ENCODE measurements at regions not wholly inside any gene's neighbourhood (a gene's known extent, or its start where the extent isn't known, plus 50 kb on each side); places are given as distances from the start of the nearest gene placed in this dataset.
A peak's percentile ranks its signal among the peaks of the same experiment; 100 is the strongest.

DNA sequence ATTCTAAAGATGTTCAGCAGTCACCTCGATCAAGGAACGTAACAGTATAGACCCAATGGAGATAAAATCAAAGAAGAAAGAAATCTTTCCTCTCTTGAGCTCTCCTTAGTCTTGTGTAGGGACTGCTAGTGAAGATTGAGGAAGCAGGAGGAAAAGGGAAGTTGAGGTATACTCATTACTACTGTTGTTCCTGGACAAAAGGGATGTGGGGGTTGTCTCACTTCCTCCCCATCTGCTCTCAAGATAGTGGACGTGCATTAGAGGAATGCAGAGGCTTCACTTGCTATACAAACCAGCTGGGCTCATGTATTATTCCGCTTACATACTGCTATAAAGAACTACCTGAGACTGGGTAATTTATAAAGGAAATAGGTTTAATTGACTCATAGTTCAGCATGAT, 208.9 kb upstream of the ARHGEF9 start:
- FAIRE-seq = no peak

DNA sequence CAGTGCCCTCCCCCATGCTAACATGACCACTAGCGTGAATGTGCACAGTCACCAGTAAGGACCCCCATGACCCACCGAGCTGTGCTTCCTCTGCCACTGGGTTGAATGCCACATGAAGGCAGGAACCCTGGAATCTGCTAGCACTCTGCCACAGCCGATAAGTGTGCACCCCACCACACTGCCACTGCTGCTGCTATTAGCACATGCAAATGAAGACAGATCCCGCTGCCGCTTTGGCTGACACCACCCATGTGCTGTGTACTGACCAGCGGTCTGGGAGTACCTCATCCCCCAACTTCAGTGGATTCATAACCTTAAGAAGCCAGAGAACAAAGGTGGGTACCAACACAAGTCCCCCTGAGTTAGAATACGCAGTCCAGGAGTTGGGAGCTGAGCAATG, 200.9 kb upstream of the ARHGEF9 start:
- no peak for FAIRE-seq

DNA sequence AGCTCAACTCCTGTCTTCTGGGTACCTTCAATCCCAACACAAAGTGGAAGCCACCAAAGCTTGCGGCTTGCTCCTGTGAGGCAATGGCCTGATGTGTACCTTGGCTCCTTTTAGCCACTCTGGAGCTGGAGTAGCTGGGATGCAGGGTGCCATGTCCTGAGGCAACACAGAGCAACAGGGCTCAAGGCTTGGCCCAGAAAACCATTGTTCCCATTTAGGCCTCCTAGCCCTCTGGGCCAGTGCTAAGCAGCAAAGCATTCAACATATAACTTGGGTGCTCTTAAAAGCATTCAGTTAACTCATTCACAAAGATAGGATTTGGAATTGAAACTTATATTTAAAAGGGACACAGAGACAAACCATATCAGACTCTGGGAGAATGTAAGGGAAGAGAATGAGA, 194.5 kb upstream of the ARHGEF9 start:
- FAIRE-seq = no peak

DNA sequence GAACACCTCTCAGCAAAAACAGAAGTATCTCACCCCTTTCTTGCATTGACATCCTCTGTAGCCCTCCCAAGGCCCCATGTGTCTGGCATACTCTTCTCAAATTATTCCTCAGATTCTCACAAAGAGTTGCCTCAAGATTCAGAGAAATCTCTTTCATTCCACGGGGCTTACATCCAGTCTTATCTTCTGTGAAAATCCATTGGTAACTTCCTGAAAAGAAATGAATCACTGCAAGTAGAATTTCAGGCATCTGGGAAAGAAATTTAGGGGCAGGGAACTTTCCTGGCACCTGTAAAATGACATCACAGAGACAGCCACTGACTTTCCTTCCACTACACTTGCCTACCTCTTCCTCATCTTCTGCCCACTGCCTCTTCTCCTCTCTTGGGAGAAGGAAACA, 182.5 kb upstream of the ARHGEF9 start:
- no peak for FAIRE-seq

DNA sequence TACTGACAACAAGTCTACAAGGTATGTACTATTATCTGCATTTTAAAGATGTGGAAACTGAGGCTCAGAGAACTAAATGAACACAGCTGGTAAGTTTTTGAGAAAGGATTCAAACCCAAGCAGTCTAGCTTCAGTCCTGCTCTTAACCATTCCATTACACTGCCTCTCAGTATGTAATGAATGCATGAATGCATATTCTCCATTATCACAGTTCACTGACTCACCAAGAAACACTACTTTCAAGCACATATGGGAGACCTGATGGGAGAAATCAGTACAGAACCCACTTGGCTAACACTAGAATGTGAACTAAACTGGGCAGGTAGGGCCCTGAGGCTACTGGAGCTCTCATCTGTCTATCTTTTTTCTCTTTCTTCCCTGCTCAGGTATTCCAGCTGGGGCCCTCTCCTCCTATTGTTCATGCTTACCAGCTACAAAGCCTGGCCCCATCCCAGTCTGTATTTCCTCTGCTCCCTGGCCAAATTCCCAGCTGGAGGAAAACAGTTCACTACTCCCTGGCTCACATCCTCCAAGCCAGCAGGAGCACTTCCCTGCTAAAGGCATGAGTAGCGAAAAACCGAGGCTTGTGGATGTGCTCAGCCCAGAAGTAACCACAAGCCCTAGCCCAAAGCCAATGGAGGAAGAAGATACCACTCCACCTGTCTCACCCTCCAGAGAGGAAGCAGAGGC, 178.2 kb upstream of the ARHGEF9 start:
- no peak for FAIRE-seq

DNA sequence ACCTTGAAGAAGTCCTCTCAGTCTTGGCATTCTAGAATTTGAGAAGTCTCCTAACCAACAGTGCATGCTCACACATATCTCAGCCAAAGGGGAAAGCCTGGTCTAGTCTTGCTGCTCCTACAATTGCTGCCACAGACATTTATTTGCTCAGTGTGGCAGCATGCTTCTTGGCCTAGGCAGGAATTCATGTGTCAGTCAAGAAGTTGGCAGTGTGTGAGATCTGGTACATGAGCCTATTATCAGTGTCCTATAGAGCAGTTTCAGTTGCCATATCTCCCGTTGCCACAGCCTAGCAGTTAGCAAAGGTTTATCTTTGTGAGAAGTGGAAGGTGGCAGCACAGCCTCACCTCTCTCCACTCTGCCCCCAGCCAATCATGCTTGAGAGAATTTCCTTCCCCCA, 176.9 kb upstream of the ARHGEF9 start:
- FAIRE-seq = no peak

DNA sequence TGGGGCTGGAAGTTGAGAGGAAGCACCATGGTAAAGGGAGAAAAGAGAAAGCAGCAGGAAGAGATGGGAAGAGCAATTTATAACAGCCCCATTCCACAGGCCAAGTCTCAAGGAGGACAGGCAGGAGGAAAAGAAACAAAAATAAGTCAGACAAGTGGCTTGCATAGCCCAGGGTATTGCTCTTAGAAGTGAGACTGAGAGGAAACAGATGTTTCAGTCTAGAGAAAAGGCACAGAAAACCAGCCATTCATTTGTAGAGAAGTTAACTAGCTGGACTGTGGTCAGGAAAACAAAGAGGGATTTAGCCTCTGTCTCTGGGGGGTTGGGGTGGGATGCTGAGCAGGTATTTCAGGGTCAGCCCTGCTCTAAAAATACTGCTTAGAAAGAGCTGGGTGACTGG, 175.0 kb upstream of the ARHGEF9 start:
- FAIRE-seq = no peak

DNA sequence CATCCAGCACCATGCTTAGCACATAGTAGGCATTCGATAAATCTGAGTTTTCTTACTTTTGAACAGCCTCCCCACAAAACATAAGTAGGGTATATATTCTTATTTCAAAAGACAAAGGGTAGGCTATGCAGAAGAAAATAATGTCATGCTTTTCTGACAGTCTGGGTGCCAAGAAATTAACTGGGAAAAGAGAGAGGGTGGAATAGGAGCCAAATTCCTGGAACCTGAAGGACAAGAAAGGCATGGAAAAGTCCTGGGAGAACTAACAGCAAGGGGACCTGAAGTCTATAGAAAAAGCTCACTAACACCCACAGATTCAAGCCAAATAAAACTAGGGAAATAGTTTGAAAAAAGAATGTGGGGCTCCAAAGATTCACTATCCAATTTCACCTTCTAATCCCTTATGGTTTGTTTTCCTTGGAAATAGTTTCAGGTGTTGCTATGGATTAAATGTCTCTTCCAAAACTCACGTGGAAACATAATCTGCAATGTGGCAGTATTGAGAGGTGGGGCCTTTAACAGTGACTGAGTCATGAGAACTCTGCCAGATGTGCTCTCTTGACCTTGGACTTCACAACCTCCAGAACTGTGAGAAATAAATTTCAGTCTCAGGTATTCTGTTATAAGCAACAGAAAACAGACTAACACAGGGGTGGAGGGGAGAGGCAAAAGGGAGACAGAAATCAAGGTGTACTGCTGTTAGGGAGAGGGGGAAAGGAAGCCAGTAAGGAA, 173.3 kb upstream of the ARHGEF9 start:
- FAIRE-seq = no peak

DNA sequence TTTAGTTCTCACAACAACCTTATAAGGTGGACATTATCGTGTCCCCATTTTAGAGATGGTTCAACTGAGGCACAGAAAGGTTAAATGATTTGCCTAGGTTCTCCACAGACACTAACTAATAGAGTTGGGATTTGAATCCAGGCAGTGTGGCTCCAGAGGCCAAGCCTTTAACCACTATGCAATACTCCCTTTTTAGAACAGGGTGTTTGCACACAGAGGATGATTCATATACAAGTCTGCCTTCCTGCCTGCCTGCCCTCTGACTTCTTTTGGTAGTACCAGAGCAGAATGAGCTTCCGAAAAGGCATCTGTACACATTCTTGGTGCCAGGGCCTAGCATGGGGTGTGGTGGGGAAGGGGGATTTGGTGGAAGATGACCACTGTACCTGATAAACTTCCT, 150.8 kb upstream of the ARHGEF9 start:
- no peak for FAIRE-seq

DNA sequence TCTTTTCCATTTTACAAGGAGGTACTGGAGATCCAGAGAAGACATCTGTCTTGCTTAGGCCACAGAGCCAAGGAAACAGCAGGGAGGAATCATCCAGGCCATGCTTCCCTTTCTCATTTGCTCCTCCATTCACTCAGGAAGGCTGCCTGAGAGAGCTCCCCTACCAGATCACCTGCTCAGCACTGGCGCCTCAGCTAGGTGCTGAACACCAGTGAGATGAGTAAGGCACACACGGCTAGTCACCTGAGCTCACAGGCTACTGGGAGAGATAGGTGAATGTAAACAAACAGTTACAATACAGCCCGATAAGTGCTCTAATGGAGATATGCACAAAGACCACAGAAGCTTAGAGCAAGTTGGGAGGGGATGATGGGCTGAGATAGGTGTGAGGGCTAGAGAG, 149.8 kb upstream of the ARHGEF9 start:
- FAIRE-seq = no peak

DNA sequence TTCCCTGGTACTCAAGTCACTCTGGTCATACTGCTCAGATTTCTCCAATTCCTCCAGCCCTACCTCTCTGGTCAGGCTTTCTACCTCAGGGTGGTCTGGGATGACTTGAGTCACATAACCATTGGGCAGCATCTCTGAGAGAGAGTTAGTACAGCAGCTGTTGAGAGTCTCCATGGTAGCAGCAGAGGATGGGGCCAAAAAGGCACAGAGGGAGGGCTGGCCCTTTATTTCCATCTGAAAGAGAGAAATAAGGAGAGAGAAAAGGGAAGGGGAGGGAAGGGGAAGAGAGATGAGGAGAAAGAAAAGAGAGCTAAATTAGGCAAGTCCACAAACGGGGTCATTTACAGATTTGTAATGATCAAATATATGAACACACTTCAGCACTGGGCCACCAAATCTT, 149.1 kb upstream of the ARHGEF9 start:
- FAIRE-seq = no peak

DNA sequence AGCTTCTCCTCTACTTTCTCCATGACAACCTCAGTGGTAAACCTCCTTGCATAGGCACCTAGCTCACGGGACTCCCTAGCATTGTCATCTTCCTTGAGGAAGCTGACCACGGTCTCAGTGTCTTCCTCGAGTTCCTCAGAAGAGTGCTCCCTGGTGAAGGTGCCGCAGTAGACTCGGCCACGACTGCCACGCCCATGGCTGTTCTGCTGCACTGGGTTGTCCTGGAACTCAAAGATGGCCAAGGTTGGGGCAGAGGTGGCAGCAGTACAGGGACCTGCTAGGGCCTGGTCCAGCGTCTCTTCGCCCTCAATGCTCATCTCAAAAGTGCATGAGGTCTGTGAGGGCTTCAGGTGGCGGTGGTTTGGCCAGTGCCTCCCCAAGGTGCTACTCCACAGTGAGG, 147.9 kb upstream of the ARHGEF9 start:
- no peak for FAIRE-seq

DNA sequence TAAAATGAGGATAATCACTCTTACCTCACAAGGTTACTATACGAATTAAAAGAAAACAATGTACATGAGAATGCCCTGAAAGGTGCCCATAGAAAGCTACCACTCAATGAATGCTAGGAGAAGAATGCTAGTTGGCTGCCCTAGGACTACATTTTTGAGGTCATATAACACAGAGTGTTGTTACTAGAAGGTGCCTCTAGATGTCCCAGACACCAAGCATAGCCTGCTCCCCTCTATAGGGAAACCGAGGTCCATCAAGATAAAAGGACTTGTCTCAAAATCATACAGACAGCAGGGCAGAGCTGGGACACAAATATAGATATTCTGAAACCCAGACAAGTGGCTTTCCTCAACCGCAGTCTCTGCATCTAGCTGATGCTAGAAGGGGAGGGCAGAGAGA, 147.0 kb upstream of the ARHGEF9 start:
- no peak for FAIRE-seq

DNA sequence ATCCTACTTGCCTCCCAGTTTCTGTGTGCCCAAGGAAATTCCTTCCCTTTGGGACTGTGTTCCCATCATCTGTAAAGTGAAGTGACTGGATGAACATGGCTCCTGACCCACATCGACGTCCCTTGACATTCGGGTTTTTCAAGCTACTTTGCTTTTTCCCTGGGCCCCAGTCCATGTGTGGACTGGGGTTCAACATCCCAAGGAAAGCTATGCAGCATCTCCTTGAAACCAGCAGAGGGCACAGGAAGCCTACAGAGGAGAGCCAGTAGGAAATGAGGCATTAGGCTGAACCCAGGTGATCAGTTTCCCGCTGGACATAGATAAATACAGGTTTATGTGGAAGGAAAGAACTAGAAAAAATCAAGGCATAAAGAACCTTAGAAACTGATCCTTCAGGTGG, 145.1 kb upstream of the ARHGEF9 start:
- FAIRE-seq = no peak

DNA sequence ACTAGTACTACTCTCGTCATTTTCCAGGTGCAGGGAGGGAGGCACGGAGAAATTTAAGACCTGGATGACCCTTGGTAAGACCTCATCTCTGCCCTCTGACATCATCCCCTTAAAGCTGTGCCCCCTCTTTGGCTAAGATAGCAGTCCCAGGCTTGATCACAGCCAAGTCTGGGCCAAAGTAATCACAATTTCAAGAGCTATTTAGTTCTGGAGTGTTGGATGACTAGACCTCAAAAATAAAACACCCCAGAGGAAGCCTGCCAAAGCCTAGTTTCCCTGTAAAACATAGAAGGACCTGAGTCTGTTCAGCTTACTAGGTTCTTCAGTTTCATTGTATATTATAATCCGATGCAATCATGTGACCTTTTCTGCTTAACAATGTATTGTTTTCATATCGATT, 144.6 kb upstream of the ARHGEF9 start:
- no peak for FAIRE-seq

DNA sequence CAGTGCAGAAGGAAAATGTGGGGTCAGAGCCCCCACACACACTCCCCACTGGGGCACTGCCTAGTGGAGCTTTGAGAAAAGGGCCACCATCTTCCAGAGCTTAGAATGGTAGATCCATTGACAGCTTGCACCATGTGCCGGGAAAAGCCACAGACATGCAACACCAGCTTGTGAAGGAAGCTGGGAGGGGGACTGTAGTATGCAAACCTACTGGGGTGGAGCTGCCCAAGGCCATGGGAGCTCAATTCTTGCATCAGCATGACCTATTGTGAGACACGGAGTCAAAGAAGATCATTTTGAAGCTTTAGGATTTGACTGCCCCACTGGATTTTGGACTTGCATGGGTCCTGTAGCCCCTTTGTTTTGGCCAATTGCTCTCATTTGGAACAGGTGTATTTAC, 142.8 kb upstream of the ARHGEF9 start:
- FAIRE-seq = no peak

DNA sequence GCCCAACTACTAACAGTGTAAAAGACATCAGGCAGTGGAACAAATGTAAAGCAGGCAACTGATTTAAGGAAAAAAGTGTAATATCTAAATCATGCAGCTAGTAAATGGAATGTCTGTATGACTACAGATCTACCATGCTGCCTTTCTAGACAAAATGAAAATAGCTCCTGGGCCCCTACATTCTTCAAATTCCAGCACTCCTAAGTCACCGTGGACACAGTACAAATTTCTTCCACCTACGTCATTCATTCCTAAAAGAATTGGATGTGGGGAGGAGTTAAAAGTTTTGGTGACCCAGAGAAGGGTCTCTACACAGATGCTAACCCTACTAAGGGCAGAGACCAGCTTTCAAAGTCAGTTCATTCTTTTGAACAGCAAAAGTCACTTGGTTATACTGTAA, 137.2 kb upstream of the ARHGEF9 start:
- no peak for FAIRE-seq

DNA sequence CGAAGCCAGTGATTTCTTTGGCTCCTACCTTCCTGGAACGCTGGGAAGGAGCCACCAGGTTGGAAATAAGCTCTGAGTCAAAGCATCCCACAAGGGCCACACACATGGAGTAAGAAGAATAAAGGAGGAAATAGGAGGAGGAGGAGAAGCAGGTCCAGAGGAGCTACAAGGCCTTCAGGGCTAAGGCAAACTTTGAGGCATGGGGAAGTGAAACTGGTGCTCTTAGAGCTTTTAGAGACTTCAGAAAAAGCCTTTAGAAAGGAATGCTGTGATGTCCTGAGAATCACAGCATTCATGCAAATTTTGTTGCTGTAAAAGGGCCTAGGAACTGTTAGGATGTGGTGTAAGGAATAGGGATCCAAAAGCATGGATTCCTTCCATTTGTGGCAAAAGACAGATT, 135.9 kb upstream of the ARHGEF9 start:
- FAIRE-seq = no peak

DNA sequence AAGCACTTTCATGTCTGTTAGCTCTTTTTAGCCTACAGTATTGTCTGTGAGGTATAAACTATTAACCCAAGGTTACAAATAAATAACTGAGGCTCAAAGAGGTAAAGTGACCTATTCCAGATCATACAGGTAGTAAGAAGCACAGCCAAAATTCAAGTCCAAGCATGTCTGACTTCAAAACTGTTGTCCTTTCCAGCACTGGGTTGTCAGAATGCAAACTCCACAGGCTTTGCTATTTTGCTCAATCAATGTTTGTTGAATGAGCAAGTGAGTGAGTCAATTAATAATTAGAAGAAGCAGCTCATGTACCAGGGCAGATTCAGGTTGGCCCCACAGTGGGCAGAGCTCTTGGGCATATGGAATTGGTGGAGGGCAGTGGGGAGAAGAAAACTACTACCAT, 134.1 kb upstream of the ARHGEF9 start:
- FAIRE-seq = peak; percentile 60

DNA sequence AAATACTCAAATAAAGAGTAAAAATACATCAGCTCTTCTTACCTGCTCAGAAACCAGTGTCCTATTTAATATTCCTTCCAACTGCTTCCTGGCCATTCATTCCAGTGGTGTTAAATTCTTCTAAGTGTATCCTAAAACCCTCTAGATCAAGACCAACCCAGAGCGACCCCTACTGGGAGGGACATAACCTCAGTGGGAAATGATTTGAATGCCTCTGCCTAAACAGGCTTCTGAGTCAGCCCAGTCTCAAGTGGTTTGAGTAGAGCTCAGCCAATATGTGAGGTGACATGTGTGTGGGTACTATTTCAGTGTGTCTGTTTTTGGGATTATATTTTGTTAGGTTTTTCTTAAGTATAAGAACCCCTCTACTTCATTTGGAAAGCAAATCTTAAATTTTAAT, 133.6 kb upstream of the ARHGEF9 start:
- FAIRE-seq = no peak

DNA sequence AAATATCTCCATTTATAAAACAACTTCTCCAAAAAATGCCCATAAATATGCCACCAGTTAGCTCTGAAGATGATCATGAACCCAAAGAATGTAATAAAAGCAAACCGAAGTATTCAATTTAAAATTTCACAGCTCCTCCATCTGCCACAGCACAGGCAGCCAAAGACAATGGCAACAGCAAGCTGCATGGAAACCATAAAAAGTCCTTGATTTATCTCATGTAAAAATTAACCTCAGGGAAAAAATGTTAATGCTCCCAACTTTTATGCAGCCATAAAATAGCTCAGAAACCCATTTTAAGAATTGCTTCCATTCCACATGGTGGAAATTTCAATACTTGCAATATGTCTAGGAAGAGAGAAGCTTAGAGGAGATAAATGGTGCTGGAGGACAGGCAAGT, 132.3 kb upstream of the ARHGEF9 start:
- FAIRE-seq = no peak

DNA sequence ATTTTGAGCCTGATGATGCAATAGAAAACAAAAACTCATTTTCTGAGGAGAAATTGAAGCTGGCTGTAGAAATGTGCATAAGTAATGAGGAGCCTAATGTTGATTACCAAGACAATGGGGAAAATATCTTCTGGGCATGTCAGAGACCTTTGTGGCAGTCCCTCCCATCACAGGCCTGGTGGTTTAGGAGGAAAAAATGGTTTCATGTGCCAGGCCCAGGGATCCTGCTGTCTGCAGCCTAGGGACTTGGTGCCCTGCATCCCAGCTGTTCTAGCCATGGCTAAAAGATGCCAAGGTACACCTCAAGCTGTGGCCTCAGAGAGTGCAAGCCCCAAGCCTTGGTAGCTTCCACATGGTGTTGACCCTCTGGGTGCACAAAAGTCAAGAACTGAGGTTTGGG, 128.7 kb upstream of the ARHGEF9 start:
- no peak for FAIRE-seq

DNA sequence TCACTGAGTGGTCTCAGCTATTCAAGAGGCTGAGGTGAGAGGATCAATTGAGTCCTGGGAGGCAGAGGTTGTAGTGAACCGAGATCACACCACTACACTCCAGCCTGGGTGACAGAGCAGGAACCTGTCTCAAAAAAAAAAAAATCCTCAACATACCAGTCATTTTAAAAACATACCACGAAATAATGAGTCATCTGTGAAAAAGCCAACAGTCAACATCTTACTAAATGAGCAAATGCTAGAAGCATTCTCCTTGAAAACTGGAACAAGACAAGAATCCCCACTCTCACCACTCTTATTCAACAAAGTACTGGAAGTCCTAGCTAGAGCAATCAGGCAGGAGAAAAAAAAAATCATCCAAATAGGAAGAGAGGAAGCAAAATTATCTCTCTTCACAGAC, 104.0 kb upstream of the ARHGEF9 start:
- FAIRE-seq = no peak

DNA sequence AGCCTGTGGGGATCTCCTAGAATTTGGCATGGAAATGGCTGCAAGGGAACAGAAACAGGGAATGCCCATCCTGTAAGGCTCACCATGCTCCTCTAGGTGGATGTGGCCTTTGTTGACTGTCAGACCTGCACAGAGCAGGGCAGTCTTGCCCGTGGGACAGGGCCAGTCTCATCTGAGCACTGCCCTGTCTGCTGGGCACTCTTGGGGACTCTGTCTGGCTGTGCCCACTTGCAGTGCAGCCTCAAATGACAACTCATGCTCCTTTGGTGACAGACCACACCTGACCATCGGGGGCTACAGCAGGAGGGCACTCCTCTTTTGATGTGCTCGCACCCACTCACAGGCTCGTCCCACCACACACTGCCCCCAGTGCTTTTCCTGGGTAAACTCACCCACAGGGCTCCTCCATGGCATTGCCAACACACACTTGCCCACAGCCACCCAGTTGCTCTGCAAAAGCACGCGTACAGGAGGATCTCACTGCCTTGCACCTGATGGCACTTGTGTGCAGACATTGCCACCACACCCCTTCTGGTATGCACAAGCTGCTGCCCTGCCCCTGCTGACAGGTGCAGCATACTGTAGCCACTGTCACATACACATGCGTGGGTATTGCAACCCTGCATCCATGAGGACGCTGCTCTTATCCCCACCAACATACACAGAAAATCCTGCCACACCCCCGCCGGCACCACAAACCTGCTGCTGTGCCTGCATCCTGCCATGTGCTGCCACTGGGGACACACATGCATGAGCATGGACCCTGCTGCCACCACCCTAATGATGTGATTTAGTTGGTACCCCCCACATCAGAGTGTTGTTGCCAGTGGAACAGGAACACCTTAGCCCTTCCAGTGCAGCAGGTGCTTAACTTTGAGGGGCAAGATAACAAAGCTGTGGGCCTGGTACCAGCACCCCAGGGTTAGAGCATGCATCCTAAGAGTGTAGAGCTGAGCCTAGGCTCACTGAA, 100.1 kb upstream of the ARHGEF9 start:
- FAIRE-seq = no peak
